Activated CD4-positive, alpha-beta T cell treated with anti-CD3 and anti-CD28 coated beads, Interleukin-2, Interleukin-6, amounts not matched to agents 100 ng/mL and 50 ng/mL, durations not matched to agents 16 hours and 8 hours (primary cell): ENCODE measurements at regions not wholly inside any gene's neighbourhood (a gene's known extent, or its start where the extent isn't known, plus 50 kb on each side); places are given as distances from the start of the nearest gene placed in this dataset.
A peak's percentile ranks its signal among the peaks of the same experiment; 100 is the strongest.

ENCODE experiments used
- DNase-seq: peaks from one replicate; pipeline ENCODE4 v3.0.0-alpha.2; 2020

GRCh38 chr6:21824431-21825177 lies 231.1 kb downstream of the SOX4 start:
- DNase-seq: no peak

GRCh38 chr6:21826023-21826422 lies 232.5 kb downstream of the SOX4 start:
- no peak for DNase-seq

GRCh38 chr6:21826904-21827303 lies 233.4 kb downstream of the SOX4 start:
- DNase-seq: no peak

- DNase-seq: no peak
Observed at GRCh38 chr6:21827425-21828202, 234.1 kb downstream of the SOX4 start.

GRCh38 chr6:21828704-21829103 lies 235.2 kb downstream of the SOX4 start:
- DNase-seq: no peak

GRCh38 chr6:21829126-21829525 lies 235.6 kb downstream of the SOX4 start:
- no peak for DNase-seq

GRCh38 chr6:21831521-21832291 lies 238.2 kb downstream of the SOX4 start:
- no peak for DNase-seq

- DNase-seq: no peak
Observed at GRCh38 chr6:21836277-21836676, 242.7 kb downstream of the SOX4 start.

- DNase-seq: no peak
Observed at GRCh38 chr6:21836772-21837425, 243.3 kb downstream of the SOX4 start.

GRCh38 chr6:21840428-21840827 lies 246.9 kb downstream of the SOX4 start:
- DNase-seq: no peak

GRCh38 chr6:21842875-21843645 lies 249.5 kb downstream of the SOX4 start:
- DNase-seq: no peak

GRCh38 chr6:21844120-21844917 lies 250.8 kb downstream of the SOX4 start:
- no peak for DNase-seq

- no peak for DNase-seq
Observed at GRCh38 chr6:21845018-21845417, 251.5 kb downstream of the SOX4 start.

- no peak for DNase-seq
Observed at GRCh38 chr6:21845439-21846140, 252.0 kb downstream of the SOX4 start.

GRCh38 chr6:21846541-21847451 lies 253.2 kb downstream of the SOX4 start:
- peak; percentile 11 for DNase-seq

GRCh38 chr6:21847711-21848480 lies 254.3 kb downstream of the SOX4 start:
- DNase-seq: no peak

GRCh38 chr6:21850691-21851090 lies 257.1 kb downstream of the SOX4 start:
- no peak for DNase-seq

GRCh38 chr6:21855811-21856455 lies 262.4 kb downstream of the SOX4 start:
- DNase-seq: no peak
